GM23248 (cell line): ENCODE measurements at regions not wholly inside any gene's neighbourhood (a gene's known extent, or its start where the extent isn't known, plus 50 kb on each side); places are given as distances from the start of the nearest gene placed in this dataset.

ENCODE experiments used
- EZH2 ChIP-seq: fragments of 200-600 bp; sonication (generic); IDR thresholded peaks from 2 replicates; pipeline ENCODE4 v1.6.1; 2018; ENCODE audit warnings: antibody characterized with exemption, mild to moderate bottlenecking; ENCODE audit not compliant: insufficient read depth, poor library complexity, severe bottlenecking
- EZH2phosphoT487 ChIP-seq: fragments of 200-600 bp; sonication (generic); IDR thresholded peaks from 2 replicates; pipeline ENCODE4 v1.6.1; 2018; ENCODE audit warnings: antibody characterized with exemption, moderate library complexity, mild to moderate bottlenecking, low read depth; ENCODE audit not compliant: insufficient read depth

- TF ChIP-seq EZH2 (no peak), EZH2phosphoT487 (no peak)
Measured at GRCh38 chr11:101817581-101817980, 97.2 kb upstream of the CEP126 start.
